HAP-1 (cell line): ENCODE measurements at regions not wholly inside any gene's neighbourhood (a gene's known extent, or its start where the extent isn't known, plus 50 kb on each side); places are given as distances from the start of the nearest gene placed in this dataset.

Experiments
- DNase-seq, 2 experiments: peaks; one replicate each; pipeline ENCODE4 v3.0.0-alpha.2; 2016 to 2020; ENCODE audit warnings: low spot score in 2 of 2
- H3K27me3 ChIP-seq: fragments of 250-450 bp; sonication (Bioruptor Pico); 2 replicates; pipeline ENCODE4 v1.5.1; 2020; ENCODE audit warnings: low read depth, mild to moderate bottlenecking, moderate library complexity
- H3K36me3 ChIP-seq: fragments of 250-450 bp; sonication (Bioruptor Pico); replicated peaks from 2 replicates; pipeline ENCODE4 v1.5.1; 2020; ENCODE audit warnings: mild to moderate bottlenecking
- H3K4me1 ChIP-seq: fragments of 250-450 bp; sonication (Bioruptor Pico); 2 replicates; pipeline ENCODE4 v1.5.1; 2020; ENCODE audit warnings: mild to moderate bottlenecking
- H3K4me3 ChIP-seq: fragments of 250-450 bp; sonication (Bioruptor Pico); 2 replicates; pipeline ENCODE4 v1.5.1; 2020; ENCODE audit warnings: mild to moderate bottlenecking, moderate library complexity
- H3K9me3 ChIP-seq: fragments of 250-450 bp; sonication (Bioruptor Pico); 2 replicates; pipeline ENCODE4 v1.5.1; 2020; ENCODE audit warnings: mild to moderate bottlenecking, moderate library complexity
- in situ Hi-C: fragments of 300-500 bp; cut with MboI; formaldehyde crosslinking; loops from 3 replicates; pipeline ENCODE4 v1.14.3; 2020; ENCODE audit warnings: low sequenced_read_pairs, inconsistent platforms, mixed read lengths

DNA sequence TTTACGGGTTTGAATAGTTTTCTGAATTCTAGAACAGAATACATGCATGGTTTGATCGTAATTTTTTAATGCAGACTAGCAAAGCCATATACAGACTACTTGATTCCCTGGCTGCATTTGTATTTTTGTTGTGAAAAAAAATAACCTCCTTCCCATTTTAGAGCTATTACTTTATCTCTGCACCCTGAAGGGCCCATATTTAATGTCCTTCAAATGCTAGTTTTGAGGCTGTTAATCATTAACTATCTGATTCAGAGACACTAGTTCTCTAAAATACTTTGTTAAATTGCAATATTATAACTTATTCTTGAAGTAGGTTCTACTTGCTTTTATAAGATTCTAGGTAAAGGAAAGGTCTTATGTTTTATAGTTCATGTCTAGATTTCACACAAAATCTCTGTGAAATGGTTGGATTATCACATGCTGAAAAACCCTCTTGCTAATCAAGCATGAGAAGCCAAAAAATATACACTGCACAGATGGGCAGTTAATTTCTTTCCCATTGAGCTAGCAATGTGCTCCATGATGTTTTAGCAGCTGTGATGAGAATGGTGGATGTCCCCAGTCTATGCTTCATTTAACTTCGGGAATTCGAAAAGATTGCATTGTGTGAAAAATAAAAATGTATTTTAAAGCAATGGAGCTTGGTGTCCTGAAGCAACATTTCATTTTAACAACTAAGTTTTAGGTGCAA, 634.0 kb upstream of the BCHE start:
- H3K9me3 ChIP-seq = no peaks in the 10 kb centered on the region
- in situ Hi-C loops = no loop called here
- DNase-seq = no peak
- no peak overlapping the region for H3K4me3 ChIP-seq
- H3K36me3 ChIP-seq = no peaks in the 10 kb centered on the region
- H3K27me3 ChIP-seq = no peaks in the 10 kb centered on the region
- H3K4me1 ChIP-seq = no peaks in the 10 kb centered on the region

DNA sequence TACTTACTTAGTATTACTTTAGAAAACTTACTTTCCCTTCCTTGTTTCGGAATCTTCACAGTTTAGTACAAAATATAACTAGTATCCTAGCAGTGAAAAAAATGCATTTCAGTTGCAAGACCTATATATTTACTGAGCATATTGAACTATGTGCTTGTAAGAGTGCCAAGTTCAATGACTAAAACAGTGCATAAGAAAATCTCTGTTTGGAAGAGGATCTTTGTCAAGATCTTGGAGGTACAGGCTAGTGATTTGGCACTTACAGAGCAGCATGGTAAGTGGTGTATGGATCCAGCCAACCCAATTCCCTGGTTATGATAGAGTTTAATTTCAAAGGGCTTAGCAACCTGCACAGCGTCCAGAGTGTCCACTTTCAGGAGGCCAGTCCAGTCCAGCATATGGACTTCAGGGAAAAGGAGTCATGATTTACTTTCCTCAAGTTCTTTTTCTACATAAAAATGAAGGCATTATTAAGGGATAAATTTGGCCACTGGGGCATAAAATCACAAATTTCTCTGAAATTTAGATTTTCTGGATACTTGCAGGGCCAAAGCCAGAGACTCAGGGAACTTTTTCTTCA, 625.8 kb upstream of the BCHE start:
- Histone ChIP-seq H3K4me1 (no peaks in the 10 kb centered on the region; the same call in 1 of the 2 replicates), H3K36me3 (no peaks in the 10 kb centered on the region), H3K4me3 (no peak overlapping the region), H3K9me3 (no peaks in the 10 kb centered on the region), H3K27me3 (no peaks in the 10 kb centered on the region)
- in situ Hi-C loops = no loop called here
- no peak for DNase-seq

GRCh38 chr3:166461626-166462025, 624.4 kb upstream of the BCHE start:
- no peaks in the 10 kb centered on the region for H3K36me3 ChIP-seq
- in situ Hi-C loops = no loop called here
- H3K4me1 ChIP-seq = no peaks in the 10 kb centered on the region; the same call in 1 of the 2 replicates
- no peaks in the 10 kb centered on the region for H3K9me3 ChIP-seq
- no peaks in the 10 kb centered on the region for H3K27me3 ChIP-seq
- no peak overlapping the region for H3K4me3 ChIP-seq
- no peak for DNase-seq

- no peak for DNase-seq
- Histone ChIP-seq H3K4me3 (no peak overlapping the region), H3K4me1 (no peaks in the 10 kb centered on the region; the same call in 1 of the 2 replicates), H3K36me3 (no peaks in the 10 kb centered on the region), H3K27me3 (no peaks in the 10 kb centered on the region), H3K9me3 (no peaks in the 10 kb centered on the region)
- in situ Hi-C loops = no loop called here
Measured at GRCh38 chr3:166457382-166457781, 620.2 kb upstream of the BCHE start.

DNA sequence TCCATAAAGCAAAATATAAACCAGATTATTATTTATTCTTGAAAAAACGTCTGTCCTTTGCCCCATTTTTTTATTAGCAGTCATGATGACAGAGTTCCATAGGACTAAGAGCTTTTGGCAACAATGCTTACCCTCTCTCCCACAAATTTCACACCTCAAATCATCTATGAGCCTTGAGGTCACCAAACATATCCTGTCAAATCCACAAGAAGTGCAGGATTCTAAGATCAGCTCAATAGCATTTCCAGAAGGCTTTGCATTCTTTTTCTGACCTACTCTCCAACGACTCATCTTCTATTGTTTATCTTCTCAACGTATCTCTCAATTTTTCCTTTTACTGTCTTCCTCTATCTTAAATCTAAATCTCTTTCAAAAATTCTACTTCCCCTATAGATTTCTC, 619.1 kb upstream of the BCHE start:
- H3K36me3 ChIP-seq = no peaks in the 10 kb centered on the region
- H3K4me1 ChIP-seq = no peaks in the 10 kb centered on the region; the same call in 1 of the 2 replicates
- in situ Hi-C loops = no loop called here
- no peak overlapping the region for H3K4me3 ChIP-seq
- no peak for DNase-seq
- H3K9me3 ChIP-seq = no peaks in the 10 kb centered on the region
- no peaks in the 10 kb centered on the region for H3K27me3 ChIP-seq

- Histone ChIP-seq H3K4me3 (no peak overlapping the region), H3K9me3 (no peaks in the 10 kb centered on the region), H3K36me3 (no peaks in the 10 kb centered on the region), H3K27me3 (no peaks in the 10 kb centered on the region), H3K4me1 (no peaks in the 10 kb centered on the region; the same call in 1 of the 2 replicates)
- no peak for DNase-seq
- in situ Hi-C loops = no loop called here
Measured at GRCh38 chr3:166455744-166456143, 618.5 kb upstream of the BCHE start.

DNA sequence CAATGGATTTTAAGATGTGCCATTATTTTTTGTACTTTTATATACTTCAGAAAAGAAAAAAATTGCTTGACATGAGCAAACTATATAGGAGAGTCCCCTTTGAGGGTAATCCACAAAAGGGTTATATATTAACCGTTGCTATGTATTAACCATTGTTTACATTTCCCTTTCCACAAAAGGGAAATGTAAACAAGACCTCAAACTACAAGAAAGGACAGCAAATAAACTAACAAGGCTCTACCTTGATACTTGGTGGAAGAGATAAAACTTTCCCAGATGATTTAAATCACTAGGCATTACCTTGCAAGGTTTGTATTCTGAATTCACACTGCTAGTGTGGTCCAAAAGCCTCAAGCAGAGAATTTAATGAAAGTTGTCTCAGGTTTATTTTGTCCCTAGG, 616.3 kb upstream of the BCHE start:
- H3K4me1 ChIP-seq = no peaks in the 10 kb centered on the region; the same call in 1 of the 2 replicates
- no peaks in the 10 kb centered on the region for H3K36me3 ChIP-seq
- in situ Hi-C loops = no loop called here
- no peaks in the 10 kb centered on the region for H3K9me3 ChIP-seq
- no peak for DNase-seq
- no peaks in the 10 kb centered on the region for H3K27me3 ChIP-seq
- no peak overlapping the region for H3K4me3 ChIP-seq

DNA sequence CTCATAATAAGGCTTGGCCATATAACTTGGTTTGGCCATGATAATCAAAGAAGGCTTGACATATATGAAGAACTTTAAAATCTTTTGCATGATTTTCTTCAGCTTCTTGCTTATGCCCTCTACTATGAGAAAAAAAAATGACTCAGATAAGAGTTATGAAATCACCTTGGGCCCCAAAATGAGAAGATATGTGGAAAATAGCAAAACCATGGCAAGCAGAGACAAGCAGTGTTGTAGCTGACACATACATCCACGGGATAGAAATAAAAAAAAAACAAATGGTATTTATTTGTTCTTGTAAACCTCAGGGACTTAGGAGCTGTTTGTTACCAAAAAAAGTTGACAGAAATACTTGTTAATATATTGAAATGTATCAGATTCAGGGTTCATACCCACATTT, 614.8 kb upstream of the BCHE start:
- Histone ChIP-seq H3K4me1 (no peaks in the 10 kb centered on the region), H3K9me3 (no peaks in the 10 kb centered on the region), H3K4me3 (no peak overlapping the region), H3K27me3 (no peaks in the 10 kb centered on the region), H3K36me3 (no peaks in the 10 kb centered on the region)
- no peak for DNase-seq
- in situ Hi-C loops = no loop called here

GRCh38 chr3:166447513-166447912, 610.3 kb upstream of the BCHE start:
- in situ Hi-C loops = no loop called here
- DNase-seq = no peak
- Histone ChIP-seq H3K4me3 (no peak overlapping the region), H3K36me3 (no peaks in the 10 kb centered on the region), H3K9me3 (no peaks in the 10 kb centered on the region), H3K4me1 (no peaks in the 10 kb centered on the region), H3K27me3 (no peaks in the 10 kb centered on the region)

GRCh38 chr3:166446986-166447385, 609.8 kb upstream of the BCHE start:
- no peaks in the 10 kb centered on the region for H3K9me3 ChIP-seq
- in situ Hi-C loops = no loop called here

DNA sequence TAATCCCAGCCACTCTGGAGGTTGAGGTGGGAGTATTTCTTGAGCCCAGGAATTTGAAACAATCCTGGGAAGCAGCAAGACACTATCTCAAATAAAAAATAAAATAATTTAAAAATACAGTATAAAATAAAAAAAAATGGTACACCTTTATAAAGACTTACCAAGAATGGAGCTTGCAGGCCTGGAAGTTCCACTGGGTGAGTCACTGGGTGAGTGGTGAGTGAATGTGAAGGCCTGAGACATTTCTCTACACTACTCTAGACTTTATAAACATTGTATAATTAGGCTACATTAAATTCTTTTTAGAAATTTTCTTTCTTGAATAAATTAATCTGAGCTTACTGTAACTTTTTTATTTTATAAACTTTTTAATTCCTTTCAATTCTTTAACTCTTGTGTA, 609.1 kb upstream of the BCHE start:
- DNase-seq = no peak
- Histone ChIP-seq H3K9me3 (no peaks in the 10 kb centered on the region), H3K4me1 (no peaks in the 10 kb centered on the region), H3K36me3 (no peaks in the 10 kb centered on the region), H3K27me3 (no peaks in the 10 kb centered on the region), H3K4me3 (no peak overlapping the region)
- in situ Hi-C loops = no loop called here

More at GRCh38 chr3:166446986-166447385, 609.8 kb upstream of the BCHE start:
- no peak overlapping the region for H3K4me3 ChIP-seq
- H3K27me3 ChIP-seq = no peaks in the 10 kb centered on the region
- DNase-seq = no peak
- H3K4me1 ChIP-seq = no peaks in the 10 kb centered on the region
- H3K36me3 ChIP-seq = no peaks in the 10 kb centered on the region

DNA sequence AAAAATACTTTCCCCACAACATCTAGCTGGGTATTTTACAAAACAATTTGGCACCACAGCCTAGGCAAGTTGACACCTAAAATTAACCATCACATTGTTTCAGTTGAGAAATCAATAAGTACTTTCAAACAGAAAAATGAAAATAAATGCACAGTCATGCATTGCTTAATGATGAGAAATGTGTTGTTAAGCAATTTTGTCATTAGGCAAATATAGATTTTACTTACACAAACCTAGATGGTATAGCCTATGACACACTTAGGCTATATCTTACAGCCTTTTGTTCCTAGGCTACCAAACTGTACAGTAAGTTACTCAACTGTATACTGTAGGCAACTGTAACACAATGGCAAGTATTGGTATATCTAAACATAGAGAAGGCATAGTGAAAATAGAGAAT, 608.6 kb upstream of the BCHE start:
- no peaks in the 10 kb centered on the region for H3K9me3 ChIP-seq
- no peak for DNase-seq
- no peak overlapping the region for H3K4me3 ChIP-seq
- in situ Hi-C loops = no loop called here
- no peaks in the 10 kb centered on the region for H3K4me1 ChIP-seq
- H3K27me3 ChIP-seq = no peaks in the 10 kb centered on the region
- H3K36me3 ChIP-seq = no peaks in the 10 kb centered on the region

DNA sequence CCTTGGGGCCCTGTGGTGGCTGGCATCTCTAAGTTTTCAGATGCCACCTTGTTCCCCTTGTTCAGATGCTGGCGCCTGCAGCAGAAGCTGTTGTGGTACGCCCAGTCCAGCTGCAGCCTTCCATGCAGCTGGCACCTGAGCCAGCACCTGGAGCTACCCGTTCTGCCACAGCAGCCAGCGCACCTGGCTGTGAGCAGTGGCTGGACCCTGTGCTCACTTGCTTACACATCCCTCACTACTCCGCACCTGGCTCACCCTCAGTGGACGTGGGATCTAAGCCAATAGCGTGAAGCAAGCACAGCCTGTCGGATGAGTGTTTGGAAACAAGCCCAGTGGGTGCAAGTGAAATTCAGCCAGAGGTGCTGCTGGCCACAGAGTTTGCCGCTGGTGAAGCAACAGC, 607.5 kb upstream of the BCHE start:
- in situ Hi-C loops = no loop called here
- Histone ChIP-seq H3K4me3 (no peak overlapping the region), H3K4me1 (no peaks in the 10 kb centered on the region), H3K9me3 (no peaks in the 10 kb centered on the region), H3K27me3 (no peaks in the 10 kb centered on the region), H3K36me3 (no peaks in the 10 kb centered on the region)
- DNase-seq = no peak

GRCh38 chr3:166444336-166444735, 607.1 kb upstream of the BCHE start:
- no peaks in the 10 kb centered on the region for H3K27me3 ChIP-seq
- no peaks in the 10 kb centered on the region for H3K36me3 ChIP-seq
- H3K4me3 ChIP-seq = no peak overlapping the region
- no peaks in the 10 kb centered on the region for H3K4me1 ChIP-seq
- DNase-seq = no peak
- H3K9me3 ChIP-seq = no peaks in the 10 kb centered on the region
- in situ Hi-C loops = no loop called here
